IPS-NIHi7 (cell line): ENCODE measurements at regions not wholly inside any gene's neighbourhood (a gene's known extent, or its start where the extent isn't known, plus 50 kb on each side); places are given as distances from the start of the nearest gene placed in this dataset.

Experiments used
- DNase-seq: peaks from one replicate; pipeline ENCODE4 v3.0.0; 2012; ENCODE audit warnings: mixed read lengths; ENCODE audit errors: extremely low spot score

- DNase-seq: no peak
These were observed 110.6 kb upstream of the ELL2 start for GRCh38 chr5:96072138-96072790.

DNA sequence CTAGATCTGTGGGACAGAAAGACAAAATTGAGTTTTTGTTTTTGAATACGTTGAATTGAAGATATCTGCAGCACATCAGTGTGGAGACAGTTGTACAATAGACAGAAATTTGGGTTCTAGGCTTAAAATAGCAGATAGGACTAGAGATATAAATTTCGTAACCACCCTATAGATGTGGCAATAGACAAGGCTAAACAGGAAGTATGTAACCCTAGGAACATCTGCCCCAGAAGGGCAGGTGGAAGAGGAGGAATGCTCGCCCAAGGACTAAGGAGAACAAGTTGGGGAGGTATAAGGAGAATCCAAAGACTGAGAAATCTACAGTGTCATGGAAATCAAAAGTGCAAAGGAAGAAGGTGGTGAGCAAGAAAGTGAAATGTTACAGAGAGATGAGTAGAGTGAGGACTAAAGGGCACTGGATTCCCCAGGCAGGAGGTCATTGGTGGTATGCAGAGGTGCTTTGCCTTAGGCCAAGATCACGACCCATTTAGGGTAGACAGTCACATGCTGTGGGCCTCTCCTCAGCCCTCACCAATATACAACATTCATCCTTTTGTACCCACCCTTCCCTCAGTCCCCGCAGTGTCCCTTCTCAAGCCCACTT, 109.1 kb upstream of the ELL2 start:
- DNase-seq: no peak

GRCh38 chr5:96067894-96068614, 106.4 kb upstream of the ELL2 start:
- DNase-seq: no peak

DNA sequence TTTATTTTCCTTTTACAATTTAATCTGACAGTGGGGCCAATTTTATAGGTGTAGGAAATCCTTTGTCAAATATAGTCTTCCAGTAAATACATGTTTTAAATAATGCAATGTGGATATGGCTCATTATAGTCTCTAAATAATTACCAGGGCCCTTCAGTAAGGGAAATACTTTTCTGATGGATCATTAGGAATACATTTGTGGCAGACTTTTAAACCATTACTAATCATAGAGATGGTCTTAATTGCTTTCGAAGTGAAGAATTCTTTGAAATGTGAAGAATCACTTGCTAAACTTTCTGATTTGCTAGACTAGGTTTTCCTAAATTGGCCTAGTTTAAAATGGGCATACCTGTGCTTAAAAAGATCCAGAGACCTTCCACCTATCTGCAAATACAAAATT, 105.6 kb upstream of the ELL2 start:
- DNase-seq: no peak

DNA sequence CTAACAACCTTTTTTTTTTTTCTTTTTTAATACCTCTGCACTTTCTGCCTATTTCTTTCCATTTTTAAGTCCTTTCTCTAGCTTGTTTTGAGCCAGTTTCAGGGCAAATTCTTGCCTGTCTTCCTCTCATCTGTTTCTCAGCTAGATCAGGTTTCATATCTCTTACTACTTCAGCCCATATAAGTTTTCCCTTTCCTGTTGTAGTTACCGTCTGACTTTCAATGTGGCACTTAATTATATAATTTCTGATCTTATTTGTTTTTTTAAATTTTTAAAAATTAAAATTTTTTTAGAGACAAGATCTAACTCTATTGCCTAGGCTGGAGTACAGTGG, 104.7 kb upstream of the ELL2 start:
- no peak for DNase-seq

GRCh38 chr5:96065685-96066385, 104.2 kb upstream of the ELL2 start:
- DNase-seq: peak; percentile 25

GRCh38 chr5:96064877-96065276, 103.2 kb upstream of the ELL2 start:
- DNase-seq: no peak

DNA sequence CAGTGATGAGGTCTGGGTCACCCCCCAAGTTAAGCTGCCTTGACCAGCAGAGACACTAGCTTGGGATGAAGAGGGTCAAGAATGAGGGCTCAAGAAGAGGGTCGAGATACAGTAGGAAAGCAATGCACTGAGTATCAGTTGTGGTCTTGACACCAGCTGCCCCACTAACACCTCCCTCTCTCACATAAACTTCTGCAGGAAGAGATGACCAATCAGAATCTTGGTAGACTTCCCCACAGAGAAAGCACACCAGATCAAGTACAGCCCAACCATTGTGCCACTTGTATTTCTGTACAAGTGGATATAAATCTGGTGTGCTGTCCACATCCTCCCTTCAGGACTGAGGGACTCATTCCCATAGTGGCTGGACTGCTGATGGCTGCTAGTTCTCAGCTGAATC, 101.2 kb upstream of the ELL2 start:
- no peak for DNase-seq

GRCh38 chr5:96058084-96058483, 96.4 kb upstream of the ELL2 start:
- peak; percentile 23 for DNase-seq

DNA sequence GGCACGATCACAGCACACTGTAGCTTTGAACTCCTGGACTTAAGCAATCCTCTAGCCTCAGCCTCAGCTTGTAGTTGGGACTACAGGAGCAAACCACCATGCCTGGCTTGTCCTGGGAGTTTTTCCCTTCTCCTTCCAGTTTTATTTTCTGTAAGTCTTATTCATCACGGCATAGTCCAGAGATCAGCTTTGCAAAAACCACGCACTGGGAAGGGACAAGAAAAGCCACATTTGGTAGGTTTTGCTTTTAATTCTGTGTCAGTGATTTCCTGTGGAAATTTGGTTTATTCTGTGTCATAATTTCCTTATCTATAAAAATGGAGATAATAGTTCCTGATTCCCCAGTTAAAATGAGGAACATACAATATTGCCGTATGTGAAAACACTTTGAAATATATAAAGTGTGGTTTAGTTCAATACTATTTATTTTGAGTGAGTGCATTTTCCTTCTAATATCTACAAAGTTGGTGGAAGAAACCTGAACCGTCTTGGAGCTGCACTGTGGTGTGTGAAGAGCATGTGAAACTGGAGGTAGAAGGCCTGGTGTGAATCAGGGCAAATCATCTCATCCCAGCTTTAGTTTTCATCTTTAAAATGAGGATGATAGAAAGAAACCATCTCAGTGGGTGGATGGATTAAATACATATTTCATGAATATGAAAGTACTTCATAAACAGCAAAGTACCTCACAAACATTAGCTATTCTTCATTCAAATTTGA, 92.8 kb upstream of the ELL2 start:
- no peak for DNase-seq

GRCh38 chr5:96053063-96053735, 91.5 kb upstream of the ELL2 start:
- DNase-seq: no peak

DNA sequence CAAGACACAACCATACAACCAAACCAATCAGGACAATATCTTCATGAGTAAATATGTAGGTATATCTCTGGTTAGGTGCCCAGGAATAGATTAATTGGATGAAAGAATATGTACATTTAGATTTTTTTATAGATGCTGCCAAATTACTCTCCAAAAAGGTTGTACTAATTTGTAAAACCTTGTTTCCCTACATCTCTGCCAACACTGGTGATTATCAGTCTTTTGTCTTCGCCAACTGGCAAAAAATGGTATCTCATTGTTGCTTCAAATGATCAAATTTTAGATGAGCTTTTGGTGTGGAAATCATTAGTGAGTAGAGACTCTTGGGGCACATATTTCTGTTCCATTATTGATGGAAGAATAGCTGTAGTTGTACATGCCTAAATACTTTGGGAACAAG, 90.7 kb upstream of the ELL2 start:
- no peak for DNase-seq

DNA sequence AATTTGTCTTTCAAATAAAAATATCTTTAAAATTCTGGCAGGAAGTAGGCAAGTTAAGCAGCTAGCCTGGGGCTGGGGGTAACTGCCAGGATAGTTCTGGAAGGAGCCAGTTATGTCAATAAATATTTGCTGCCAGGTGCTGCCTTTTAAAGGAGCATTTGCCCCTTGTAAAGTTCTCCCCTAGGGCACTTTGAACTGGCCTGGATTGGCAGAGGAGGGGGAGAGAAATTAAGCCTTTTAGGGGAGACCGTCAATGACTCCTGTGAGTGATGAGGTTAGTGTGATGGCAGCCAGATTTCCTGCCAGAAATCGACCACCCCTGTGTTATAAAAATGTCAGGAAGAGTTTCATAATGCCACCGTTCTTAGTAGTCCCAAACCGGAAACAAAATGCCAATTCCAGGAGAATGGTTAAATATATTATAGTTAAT, 89.8 kb upstream of the ELL2 start:
- no peak for DNase-seq

DNA sequence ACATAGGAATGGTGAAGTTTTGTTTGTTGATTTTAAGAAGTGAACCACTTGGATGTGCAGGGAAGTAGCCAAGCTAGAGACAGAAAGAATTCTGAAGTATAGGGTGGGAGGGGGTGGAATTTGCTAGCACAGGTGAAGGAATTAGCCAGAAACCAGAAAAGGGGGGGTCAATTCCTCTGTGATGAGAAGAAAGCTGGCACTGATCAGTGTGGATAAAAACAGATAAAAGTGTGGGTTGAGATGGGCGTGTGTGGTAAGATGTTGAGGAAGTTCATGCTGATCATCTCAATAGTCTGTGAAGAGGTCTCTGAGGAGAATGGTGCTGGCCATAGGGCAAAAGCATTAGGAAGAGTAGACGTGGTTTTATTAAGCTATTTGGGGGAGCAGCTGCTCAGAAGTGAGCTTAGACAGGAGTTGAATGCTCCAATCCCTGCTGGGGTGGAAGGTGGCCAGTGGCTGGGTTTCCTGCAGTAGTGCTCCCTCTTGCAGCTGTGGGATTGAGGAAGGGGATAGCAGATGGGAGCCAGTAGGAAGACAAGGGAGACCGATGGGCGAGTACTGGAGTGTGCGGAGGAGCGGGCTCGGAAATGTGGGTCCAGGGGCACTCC, 88.7 kb upstream of the ELL2 start:
- DNase-seq: no peak

DNA sequence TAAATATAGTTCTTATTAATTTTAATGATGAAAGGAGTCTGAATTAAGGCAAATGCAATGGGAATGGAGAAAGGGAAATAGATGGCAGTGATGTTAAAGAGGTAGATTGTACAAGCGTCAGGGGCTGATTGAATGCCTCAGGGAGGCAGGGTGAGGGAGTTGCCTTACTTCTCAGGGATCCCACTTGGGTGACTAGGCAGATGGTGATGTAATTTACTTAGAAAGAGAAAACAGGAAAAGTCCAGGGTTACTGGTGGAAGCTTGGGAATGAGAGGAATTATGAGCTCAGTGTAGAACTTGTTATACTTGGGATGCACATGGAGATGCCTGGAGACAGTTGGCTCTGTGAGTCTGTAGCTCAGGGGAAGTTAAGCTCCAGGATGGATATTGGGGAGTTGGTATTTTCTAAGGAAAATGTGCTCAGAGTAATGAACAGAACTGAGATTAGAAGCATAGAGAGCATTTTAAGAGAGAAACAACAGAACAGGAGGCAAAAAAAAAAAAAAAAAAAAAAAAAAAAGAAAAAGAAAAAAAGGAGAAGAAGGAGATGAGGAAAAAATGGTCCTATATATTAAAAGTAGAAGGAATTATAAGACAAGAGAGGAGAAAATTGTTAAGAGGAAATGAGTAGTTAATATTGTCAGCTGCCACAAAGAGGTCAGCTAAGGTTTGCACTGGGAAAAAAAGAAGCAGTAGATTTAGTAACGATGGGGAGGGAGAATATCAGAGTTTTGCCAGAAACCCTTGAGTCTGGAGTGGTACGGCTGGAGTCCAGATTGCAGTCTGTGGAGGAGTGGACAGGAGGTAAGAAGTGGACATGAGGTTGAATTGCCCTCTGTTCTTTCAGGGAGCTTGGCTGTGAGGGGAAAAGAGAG, 88.0 kb upstream of the ELL2 start:
- no peak for DNase-seq

GRCh38 chr5:96048763-96049162, 87.1 kb upstream of the ELL2 start:
- DNase-seq: peak; percentile 64

DNA sequence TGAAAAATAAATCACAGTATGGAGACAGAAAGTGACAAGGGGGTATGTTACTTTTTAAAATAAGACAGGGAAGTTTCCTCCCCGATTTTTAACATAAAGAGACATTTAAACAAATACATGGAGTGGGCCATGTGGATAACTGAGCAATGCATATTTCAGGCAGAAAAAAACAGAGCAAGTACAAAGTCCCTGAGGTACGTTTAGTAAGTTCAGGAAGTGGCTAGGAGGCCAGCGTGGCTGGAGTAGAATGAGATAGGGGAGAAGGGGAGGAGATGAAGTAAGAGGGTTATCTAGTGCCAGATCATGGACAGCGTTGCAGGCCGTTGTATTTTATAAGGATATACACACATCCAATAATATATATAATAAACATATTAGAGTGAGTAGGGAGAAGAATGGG, 84.2 kb upstream of the ELL2 start:
- DNase-seq: no peak

- no peak for DNase-seq
These were observed 81.8 kb upstream of the ELL2 start for GRCh38 chr5:96043446-96043845.

DNA sequence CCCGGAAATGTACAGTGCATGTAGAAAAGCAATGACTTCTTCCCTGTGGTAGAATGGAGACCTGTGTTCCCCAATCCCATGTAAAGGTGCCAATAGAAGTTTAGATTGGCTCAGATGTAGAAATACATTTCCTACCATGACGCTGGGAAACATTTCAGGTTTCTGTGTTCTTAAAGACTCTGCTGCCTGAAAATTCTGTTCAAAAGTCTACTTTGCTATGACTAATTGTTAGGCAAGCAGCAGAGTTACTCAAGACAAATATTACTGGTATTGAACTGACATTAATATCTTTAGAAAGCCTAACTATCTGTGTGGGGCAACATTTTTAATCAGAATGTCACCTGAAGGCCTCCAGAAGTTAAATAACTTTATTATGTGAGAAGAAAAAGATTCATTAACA, 75.5 kb upstream of the ELL2 start:
- no peak for DNase-seq

- no peak for DNase-seq
These were observed 74.7 kb upstream of the ELL2 start for GRCh38 chr5:96036301-96036700.
